CD14-positive monocyte (primary cell): ENCODE measurements at regions not wholly inside any gene's neighbourhood (a gene's known extent, or its start where the extent isn't known, plus 50 kb on each side); places are given as distances from the start of the nearest gene placed in this dataset.

Source experiments
- DNase-seq, 3 donors: peaks; one replicate each; pipeline ENCODE4 v3.0.0-alpha.2; 2011 to 2022
- H2AFZ ChIP-seq: 2 replicates; pipeline ENCODE4 v1.6.0; 2012; ENCODE audit warnings: mild to moderate bottlenecking, low read depth, low read length, inconsistent platforms; ENCODE audit not compliant: insufficient read depth, poor library complexity, severe bottlenecking
- H3K27ac ChIP-seq, 2 donors: 1 replicate in 1 of 2; 2 replicates in 1 of 2; pipeline ENCODE4 v1.5.1; 2012 to 2013; ENCODE audit warnings: low read length in 2 of 2, control low read depth in 1 of 2, inconsistent platforms in 1 of 2, low read depth in 1 of 2, mild to moderate bottlenecking in 1 of 2
- H3K27me3 ChIP-seq, 2 donors: one replicate each; pipeline versions ENCODE4 v1.6.0 to v1.6.1; 2011 to 2013; ENCODE audit warnings: low read length in 2 of 2; ENCODE audit not compliant: control insufficient read depth in 2 of 2, insufficient read depth in 2 of 2
- H3K36me3 ChIP-seq, 2 donors: replicated peaks in 1 of 2; 1 replicate in 1 of 2; 2 replicates in 1 of 2; pipeline versions ENCODE4 v1.5.1 to v1.6.1; 2012 to 2013; ENCODE audit warnings: low read length in 2 of 2, control low read depth in 1 of 2, inconsistent platforms in 1 of 2, mild to moderate bottlenecking in 1 of 2; ENCODE audit not compliant: insufficient read depth in 2 of 2, control insufficient read depth in 1 of 2
- H3K4me1 ChIP-seq, 2 donors: 1 replicate in 1 of 2; 2 replicates in 1 of 2; pipeline versions ENCODE4 v1.5.1 to v1.6.1; 2012 to 2013; ENCODE audit warnings: low read length in 2 of 2, control low read depth in 1 of 2, inconsistent platforms in 1 of 2, mild to moderate bottlenecking in 1 of 2, moderate library complexity in 1 of 2; ENCODE audit not compliant: insufficient read depth in 2 of 2, control insufficient read depth in 1 of 2
- H3K4me2 ChIP-seq: replicated peaks from 2 replicates; pipeline ENCODE3; 2012; ENCODE audit warnings: low read length, moderate library complexity, mild to moderate bottlenecking; ENCODE audit not compliant: poor library complexity, severe bottlenecking; ENCODE audit errors: extremely low read depth
- H3K4me3 ChIP-seq, 3 experiments: fragments of 200-600 bp in 1 of 3; sonication (generic) in 1 of 3; replicated peaks in 1 of 3; 1 replicate in 2 of 3; 2 replicates in 1 of 3; pipeline ENCODE4 v1.5.1; 2011 to 2013; ENCODE audit warnings: low read length in 3 of 3, mild to moderate bottlenecking in 3 of 3, control low read depth in 2 of 3, low read depth in 2 of 3, inconsistent platforms in 1 of 3, moderate library complexity in 1 of 3
- H3K79me2 ChIP-seq: 2 replicates; pipeline ENCODE4 v1.6.0; 2012; ENCODE audit warnings: mild to moderate bottlenecking, control low read depth, inconsistent platforms, low read length, moderate library complexity; ENCODE audit not compliant: insufficient read depth
- H3K9ac ChIP-seq: 2 replicates; pipeline ENCODE4 v1.6.0; 2017; ENCODE audit warnings: low read length, mild to moderate bottlenecking; ENCODE audit not compliant: insufficient read depth, poor library complexity, severe bottlenecking
- H3K9me3 ChIP-seq, 2 donors: replicated peaks in 1 of 2; 1 replicate in 1 of 2; 2 replicates in 1 of 2; pipeline versions ENCODE4 v1.5.1 to v1.6.1; 2012 to 2013; ENCODE audit warnings: low read length in 2 of 2, control low read depth in 1 of 2; ENCODE audit not compliant: control insufficient read depth in 1 of 2, insufficient read depth in 1 of 2
- H4K20me1 ChIP-seq: 2 replicates; pipeline ENCODE4 v1.6.0; 2012; ENCODE audit warnings: mild to moderate bottlenecking, low read length, control low read depth, moderate library complexity; ENCODE audit not compliant: insufficient read depth
- H3K27ac Mint-ChIP-seq, 7 donors: one replicate each; pipeline ENCODE4 v1.8.0; 2020; ENCODE audit warnings: mild to moderate bottlenecking in 7 of 7, mixed read lengths in 7 of 7, moderate library complexity in 6 of 7, inconsistent platforms in 2 of 7
- H3K27me3 Mint-ChIP-seq, 3 donors: one replicate each; pipeline ENCODE4 v1.8.0; 2021 to 2022; ENCODE audit warnings: low read depth in 3 of 3, mild to moderate bottlenecking in 3 of 3, mixed read lengths in 3 of 3, moderate library complexity in 3 of 3, inconsistent platforms in 1 of 3
- H3K36me3 Mint-ChIP-seq, 2 donors: one replicate each; pipeline ENCODE4 v1.8.0; 2020; ENCODE audit warnings: mixed read lengths in 2 of 2, inconsistent platforms in 1 of 2, mild to moderate bottlenecking in 1 of 2
- H3K4me1 Mint-ChIP-seq: one replicate; pipeline ENCODE4 v1.8.0; 2020; ENCODE audit warnings: mild to moderate bottlenecking, mixed read lengths
- H3K4me3 Mint-ChIP-seq, 2 donors: one replicate each; pipeline ENCODE4 v1.8.0; 2020; ENCODE audit warnings: mild to moderate bottlenecking in 2 of 2, mixed read lengths in 2 of 2, moderate library complexity in 1 of 2
- H3K9me3 Mint-ChIP-seq, 7 donors: one replicate each; pipeline ENCODE4 v1.8.0; 2020 to 2022; ENCODE audit warnings: mixed read lengths in 7 of 7, mild to moderate bottlenecking in 6 of 7, moderate library complexity in 6 of 7, inconsistent platforms in 2 of 7
- WGBS: methylation state at CpG from one replicate; pipeline ENCODE4 v1.1.5; 2013; ENCODE audit warnings: missing lambda C conversion rate; ENCODE audit not compliant: insufficient coverage; 5-methylcytosine and 5-hydroxymethylcytosine counted together
- intact Hi-C, 2 donors: fragments of 100-400 bp; cut with micrococcal nuclease; formaldehyde crosslinking; loops; one replicate each; pipeline versions ENCODE4 v1.15.0 to v1.15.1; 2023
- TF ChIP-seq, protein P1 (sequence below): fragments of 200-600 bp; IDR thresholded peaks from one replicate; pipeline ENCODE4 v1.8.0; 2022; ENCODE audit warnings: antibody characterized with exemption, mild to moderate bottlenecking

DNA sequence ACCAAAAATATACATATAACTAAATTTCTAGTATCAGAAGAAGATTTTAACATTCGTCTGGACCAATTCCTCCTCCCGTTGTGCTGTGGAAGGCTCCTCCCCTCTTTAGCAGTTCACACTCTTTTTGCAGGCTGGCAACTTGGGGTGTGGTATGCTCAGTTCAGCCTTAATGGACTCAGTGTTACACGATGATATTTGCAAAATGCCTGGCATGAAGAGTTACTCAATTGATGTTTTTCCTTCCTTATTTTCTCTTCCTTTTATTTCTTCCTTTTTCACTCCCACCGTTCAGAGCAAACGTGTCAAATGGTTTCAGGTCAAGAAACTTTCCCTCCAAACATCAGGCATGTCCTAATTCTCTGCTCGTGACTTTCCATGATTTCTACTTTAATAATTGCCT is 248.3 kb downstream of the PHF14 start:
- peak overlapping the region in 1 of 2 donors; percentile 72 for H3K4me3 Mint-ChIP-seq
- peaks cover 24 to 34% of the 10 kb centered on the region in 2 donors for H3K4me1 ChIP-seq
- 0% methylated on average over 2 of the region's 6 CpGs for WGBS
- H3K27ac ChIP-seq, result peak overlapping the region in 1 of 2 donors; percentile 37
- TF ChIP-seq, protein P1, sequence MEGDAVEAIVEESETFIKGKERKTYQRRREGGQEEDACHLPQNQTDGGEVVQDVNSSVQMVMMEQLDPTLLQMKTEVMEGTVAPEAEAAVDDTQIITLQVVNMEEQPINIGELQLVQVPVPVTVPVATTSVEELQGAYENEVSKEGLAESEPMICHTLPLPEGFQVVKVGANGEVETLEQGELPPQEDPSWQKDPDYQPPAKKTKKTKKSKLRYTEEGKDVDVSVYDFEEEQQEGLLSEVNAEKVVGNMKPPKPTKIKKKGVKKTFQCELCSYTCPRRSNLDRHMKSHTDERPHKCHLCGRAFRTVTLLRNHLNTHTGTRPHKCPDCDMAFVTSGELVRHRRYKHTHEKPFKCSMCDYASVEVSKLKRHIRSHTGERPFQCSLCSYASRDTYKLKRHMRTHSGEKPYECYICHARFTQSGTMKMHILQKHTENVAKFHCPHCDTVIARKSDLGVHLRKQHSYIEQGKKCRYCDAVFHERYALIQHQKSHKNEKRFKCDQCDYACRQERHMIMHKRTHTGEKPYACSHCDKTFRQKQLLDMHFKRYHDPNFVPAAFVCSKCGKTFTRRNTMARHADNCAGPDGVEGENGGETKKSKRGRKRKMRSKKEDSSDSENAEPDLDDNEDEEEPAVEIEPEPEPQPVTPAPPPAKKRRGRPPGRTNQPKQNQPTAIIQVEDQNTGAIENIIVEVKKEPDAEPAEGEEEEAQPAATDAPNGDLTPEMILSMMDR, result no peak
- intact Hi-C loops, result no loop called here
- no peaks in the 10 kb centered on the region for H3K36me3 Mint-ChIP-seq
- H3K4me2 ChIP-seq, result peak overlapping the region; percentile 37
- no peaks in the 10 kb centered on the region for H3K36me3 ChIP-seq
- no peaks in the 10 kb centered on the region for H4K20me1 ChIP-seq
- no peaks in the 10 kb centered on the region for H3K27me3 ChIP-seq
- peaks cover 54% of the 10 kb centered on the region for H3K4me1 Mint-ChIP-seq
- DNase-seq, result peak; percentile 5 to 26 (median 18)
- H3K4me3 ChIP-seq, result peak overlapping the region in 1 of 3 experiments; percentile 21
- peaks cover 8 to 9% of the 10 kb centered on the region in 2 donors for H3K9me3 ChIP-seq
- H3K27ac Mint-ChIP-seq, result peak overlapping the region; percentile 8 to 70 (median 32)
- H2AFZ ChIP-seq, result peak overlapping the region; percentile 33
- peaks cover 2 to 17% (median 11%) of the 10 kb centered on the region in 7 donors for H3K9me3 Mint-ChIP-seq
- no peak overlapping the region for H3K9ac ChIP-seq
- H3K79me2 ChIP-seq, result no peaks in the 10 kb centered on the region
- H3K27me3 Mint-ChIP-seq, result no peaks in the 10 kb centered on the region

GRCh38 chr7:11224535-11224934 is 250.9 kb downstream of the PHF14 start:
- Histone ChIP-seq H3K36me3 (no peaks in the 10 kb centered on the region), H4K20me1 (no peaks in the 10 kb centered on the region), H3K79me2 (no peaks in the 10 kb centered on the region), H2AFZ (no peak overlapping the region), H3K4me3 (no peak overlapping the region), H3K27ac (no peak overlapping the region), H3K9ac (no peak overlapping the region), H3K9me3 (peaks cover 0 to 3% of the 10 kb centered on the region in 2 donors), H3K4me1 (peaks cover 22 to 24% of the 10 kb centered on the region in 2 donors), H3K27me3 (no peaks in the 10 kb centered on the region), H3K4me2 (no peak overlapping the region)
- Mint-ChIP-seq H3K9me3 (peaks cover 2 to 7% (median 5%) of the 10 kb centered on the region in 7 donors), H3K27ac (no peak overlapping the region), H3K4me1 (peaks cover 40% of the 10 kb centered on the region), H3K36me3 (no peaks in the 10 kb centered on the region), H3K4me3 (no peak overlapping the region), H3K27me3 (no peaks in the 10 kb centered on the region)
- no peak for DNase-seq
- intact Hi-C loops, result no loop called here
- TF ChIP-seq, protein P1, result no peak
